GM12878 (cell line): ENCODE measurements at regions not wholly inside any gene's neighbourhood (a gene's known extent, or its start where the extent isn't known, plus 50 kb on each side); places are given as distances from the start of the nearest gene placed in this dataset.

Experiments used
- ATAC-seq: fragments of 200-7000 bp; cut with Tn5 transposase; 3 replicates; pipeline ENCODE4 v1.9.1; 2020; ENCODE audit warnings: mild to moderate bottlenecking, moderate library complexity
- BruUV-seq: library from RNA; stranded (reverse); fragments of 400-500 nt; replicated peaks from 2 replicates; lab custom pipeline; 2021; lab: Mats Ljungman, UMichigan
- CTCF ChIA-PET: fragments of 300-600 bp; sonication (Branson Sonifier 250); formaldehyde crosslinking; extraction: SDS; loops from one replicate; lab custom pipeline; 2021; ENCODE audit warnings: inconsistent platforms; lab: Yijun Ruan, JAX
- POLR2A ChIA-PET: fragments of 350-600 bp; formaldehyde crosslinking; extraction: SDS; loops from one replicate; lab custom pipeline; 2021; ENCODE audit warnings: inconsistent platforms; lab: Charles Lee
- RAD21 ChIA-PET: fragments of 300-600 bp; sonication (Branson Sonifier 250); formaldehyde crosslinking; loops from one replicate; lab custom pipeline; 2023; ENCODE audit warnings: antibody characterized with exemption; ENCODE audit not compliant: unreplicated experiment; lab: Charles Lee
- SMC1A ChIA-PET: fragments of 300-600 bp; sonication (Branson Sonifier 250); formaldehyde crosslinking; loops from one replicate; lab custom pipeline; 2023; ENCODE audit not compliant: unreplicated experiment, uncharacterized antibody; lab: Charles Lee
- DNase-seq: peaks from one replicate; pipeline ENCODE4 v3.0.0-alpha.2; 2011; ENCODE audit warnings: low read depth, low spot score
- FAIRE-seq: peaks from 3 replicates; lab custom pipeline; 2011; peaks lifted over from hg19 to GRCh38; lab: Jason Lieb, UNC
- H2AFZ ChIP-seq: 2 replicates; pipeline ENCODE4 v1.6.0; 2011; ENCODE audit warnings: low read depth, low read length, control low read depth; ENCODE audit not compliant: control insufficient read depth
- H3K27ac ChIP-seq: 2 replicates; pipeline ENCODE4 v1.5.1; 2011; ENCODE audit warnings: control low read depth; ENCODE audit not compliant: control insufficient read depth, insufficient read depth
- H3K27me3 ChIP-seq, 2 experiments: replicated peaks in 1 of 2; 2 replicates each; pipeline versions ENCODE4 v1.6.0 to v1.6.1; 2011; ENCODE audit warnings: low read length in 1 of 2; ENCODE audit not compliant: control insufficient read depth in 2 of 2, insufficient read depth in 2 of 2
- H3K36me3 ChIP-seq, 2 experiments: 2 replicates each; pipeline ENCODE4 v1.5.1; 2011; ENCODE audit warnings: low read length in 1 of 2; ENCODE audit not compliant: control insufficient read depth in 2 of 2, insufficient read depth in 2 of 2
- H3K4me1 ChIP-seq: 2 replicates; pipeline ENCODE4 v1.6.1; 2011; ENCODE audit warnings: mild to moderate bottlenecking, low read length, moderate library complexity, mixed read lengths; ENCODE audit not compliant: control insufficient read depth, insufficient read depth
- H3K4me2 ChIP-seq: 2 replicates; pipeline ENCODE4 v1.6.0; 2011; ENCODE audit warnings: control low read depth; ENCODE audit not compliant: control insufficient read depth, insufficient read depth
- H3K4me3 ChIP-seq: fragments of 200-600 bp; sonication (generic); 2 replicates; pipeline ENCODE4 v1.5.1; 2016
- H3K79me2 ChIP-seq: 2 replicates; pipeline ENCODE4 v1.6.0; 2011; ENCODE audit warnings: low read length; ENCODE audit not compliant: control insufficient read depth, insufficient read depth
- H3K9ac ChIP-seq: 2 replicates; pipeline ENCODE4 v1.8.0; 2011; ENCODE audit warnings: low read length, control low read depth, mixed read lengths; ENCODE audit not compliant: control insufficient read depth, insufficient read depth
- H3K9me3 ChIP-seq: replicated peaks from 3 replicates; pipeline ENCODE4 v1.5.1; 2011; ENCODE audit warnings: mild to moderate bottlenecking, low read length; ENCODE audit not compliant: control insufficient read depth, insufficient read depth
- H4K20me1 ChIP-seq: 2 replicates; pipeline ENCODE4 v1.6.0; 2011; ENCODE audit not compliant: control insufficient read depth, insufficient read depth
- CBFB ChIP-seq: IDR thresholded peaks from 2 replicates; pipeline ENCODE4 v1.6.1; 2016; ENCODE audit warnings: antibody characterized with exemption, low read depth
- RBBP5 ChIP-seq: fragments of 200-600 bp; sonication (generic); conservative IDR thresholded peaks from 2 replicates; pipeline ENCODE4 v1.6.1; 2016
- ZZZ3 ChIP-seq: IDR thresholded peaks from 2 replicates; pipeline ENCODE4 v1.6.1; 2011; ENCODE audit warnings: low read depth; ENCODE audit not compliant: control insufficient read depth, insufficient read length
- in situ Hi-C: fragments of 300-500 bp; cut with MboI; formaldehyde crosslinking; loops from 9 replicates; pipeline ENCODE4 v1.14.3; 2018; ENCODE audit warnings: mixed read lengths
- intact Hi-C: fragments of 100-400 bp; cut with micrococcal nuclease; formaldehyde crosslinking; loops from one replicate; pipeline ENCODE4 v1.14.2; 2022; ENCODE audit not compliant: unreplicated experiment
- TF ChIP-seq, protein P1 (sequence below): fragments of 450-650 bp; IDR thresholded peaks from 2 replicates; pipeline ENCODE4 v1.6.1; 2017; ENCODE audit warnings: mild to moderate bottlenecking

- H3K79me2 ChIP-seq: no peaks in the 10 kb centered on the region
- intact Hi-C loops (no loop called here), in situ Hi-C loops (no loop called here)
- CTCF ChIA-PET: interaction anchor here (0.6 to 1.3 kb wide), 5 partner anchors 11 to 1073 kb away, joined by 3 read pairs; no protein-coding TSS in a partner anchor
- DNase-seq (no peak), ATAC-seq (no peak)
- no peaks in the 10 kb centered on the region for H3K27me3 ChIP-seq
- peak overlapping the region; percentile 23; the same call in 1 of the 2 replicates for H2AFZ ChIP-seq
- no peak overlapping the region for H3K4me3 ChIP-seq
- H3K9me3 ChIP-seq: peaks cover 3% of the 10 kb centered on the region; the same call in 1 of the 3 replicates
- no peak overlapping the region for H3K27ac ChIP-seq
- no peaks in the 10 kb centered on the region for H3K4me1 ChIP-seq
- no peak for TF ChIP-seq CBFB
- TF ChIP-seq, protein P1, sequence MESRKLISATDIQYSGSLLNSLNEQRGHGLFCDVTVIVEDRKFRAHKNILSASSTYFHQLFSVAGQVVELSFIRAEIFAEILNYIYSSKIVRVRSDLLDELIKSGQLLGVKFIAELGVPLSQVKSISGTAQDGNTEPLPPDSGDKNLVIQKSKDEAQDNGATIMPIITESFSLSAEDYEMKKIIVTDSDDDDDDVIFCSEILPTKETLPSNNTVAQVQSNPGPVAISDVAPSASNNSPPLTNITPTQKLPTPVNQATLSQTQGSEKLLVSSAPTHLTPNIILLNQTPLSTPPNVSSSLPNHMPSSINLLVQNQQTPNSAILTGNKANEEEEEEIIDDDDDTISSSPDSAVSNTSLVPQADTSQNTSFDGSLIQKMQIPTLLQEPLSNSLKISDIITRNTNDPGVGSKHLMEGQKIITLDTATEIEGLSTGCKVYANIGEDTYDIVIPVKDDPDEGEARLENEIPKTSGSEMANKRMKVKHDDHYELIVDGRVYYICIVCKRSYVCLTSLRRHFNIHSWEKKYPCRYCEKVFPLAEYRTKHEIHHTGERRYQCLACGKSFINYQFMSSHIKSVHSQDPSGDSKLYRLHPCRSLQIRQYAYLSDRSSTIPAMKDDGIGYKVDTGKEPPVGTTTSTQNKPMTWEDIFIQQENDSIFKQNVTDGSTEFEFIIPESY: no peak
- no peak for TF ChIP-seq ZZZ3
- no peak for TF ChIP-seq RBBP5
- TF ChIP-seq, all 136 proteins: peak for 0
- Histone ChIP-seq H3K9ac (no peak overlapping the region), H4K20me1 (no peaks in the 10 kb centered on the region), H3K36me3 (no peaks in the 10 kb centered on the region), H3K4me2 (no peak overlapping the region)
- RAD21 ChIA-PET: interaction anchor here (1.0 to 1.3 kb wide), 3 partner anchors 14 to 44 kb away, joined by 3 to 6 read pairs (median 6); no protein-coding TSS in a partner anchor
- FAIRE-seq: no peak
- no TSS peak for BruUV-seq
- POLR2A ChIA-PET: interaction anchor here (0.6 to 1.5 kb wide), 3 partner anchors 21 to 27 kb away, joined by 3 to 4 read pairs (median 3); no protein-coding TSS in a partner anchor
- SMC1A ChIA-PET: interaction anchor here (0.6 to 2.8 kb wide), 7 partner anchors 10 to 369 kb away, joined by 3 to 9 read pairs (median 4); no protein-coding TSS in a partner anchor
Observed at GRCh38 chr6:22042706-22043105, 254.1 kb downstream of the PRL start.
